Heart left ventricle (tissue), 16 donors: ENCODE measurements at regions not wholly inside any gene's neighbourhood (a gene's known extent, or its start where the extent isn't known, plus 50 kb on each side); places are given as distances from the start of the nearest gene placed in this dataset.
"Not testable (repeated sequence)": the region's sequence is repeated elsewhere in the genome, so short reads cannot be mapped to it uniquely, and the experiment has no call there.

Experiments used
- ATAC-seq, 4 donors: fragments of 200-7000 bp; cut with Tn5 transposase; one replicate each; pipeline ENCODE4 v1.9.1; 2020 to 2022; ENCODE audit warnings: moderate library complexity in 4 of 4, mild to moderate bottlenecking in 3 of 4, moderate number of reproducible peaks in 1 of 4
- DNase-seq, 5 donors: peaks; one replicate each; pipeline ENCODE4 v3.0.0-alpha.2; 2020
- H3K27ac ChIP-seq, 12 donors: fragments of 200-600 bp; sonication (generic) in 4 of 12; one replicate each; pipeline versions ENCODE4 v1.5.0 to v1.8.0; 2016 to 2022; ENCODE audit warnings: mild to moderate bottlenecking in 2 of 12
- H3K27me3 ChIP-seq, 9 donors: fragments of 200-600 bp; sonication (generic) in 2 of 9; one replicate each; pipeline versions ENCODE4 v1.5.1 to v1.8.0; 2016 to 2022; ENCODE audit warnings: mild to moderate bottlenecking in 3 of 9
- H3K36me3 ChIP-seq, 9 donors: fragments of 200-600 bp; sonication (generic) in 2 of 9; one replicate each; pipeline versions ENCODE4 v1.5.0 to v1.8.0; 2018 to 2022; ENCODE audit warnings: mild to moderate bottlenecking in 2 of 9
- H3K4me1 ChIP-seq, 12 donors: fragments of 200-600 bp; sonication (generic) in 4 of 12; one replicate each; pipeline versions ENCODE4 v1.5.0 to v1.8.0; 2016 to 2022; ENCODE audit warnings: mild to moderate bottlenecking in 3 of 12
- H3K4me3 ChIP-seq, 12 donors: fragments of 200-600 bp; sonication (generic) in 4 of 12; one replicate each; pipeline versions ENCODE4 v1.5.0 to v1.8.0; 2017 to 2022; ENCODE audit warnings: mild to moderate bottlenecking in 9 of 12, moderate library complexity in 4 of 12
- H3K9me3 ChIP-seq, 12 donors: fragments of 200-600 bp; sonication (generic) in 4 of 12; one replicate each; pipeline versions ENCODE4 v1.5.0 to v1.8.0; 2016 to 2022; ENCODE audit warnings: mild to moderate bottlenecking in 1 of 12
- CTCF ChIP-seq, 12 donors: fragments of 200-600 bp; sonication (generic) in 4 of 12; IDR thresholded peaks; one replicate each; pipeline versions ENCODE4 v1.5.0 to v1.8.0; 2018 to 2022; ENCODE audit warnings: antibody characterized with exemption in 12 of 12, mild to moderate bottlenecking in 5 of 12
- POLR2A ChIP-seq, 2 donors: fragments of 450-650 bp; IDR thresholded peaks; one replicate each; pipeline ENCODE4 v1.6.1; 2017; ENCODE audit warnings: antibody characterized with exemption in 2 of 2, mild to moderate bottlenecking in 2 of 2, moderate library complexity in 2 of 2
- WGBS, 4 donors: extraction: QIAGEN DNeasy Blood & Tissue Kit in 2 of 4; methylation state at CpG; one replicate each; pipeline versions ENCODE4 v1.1.5 to v1.1.7; 2013 to 2018; 5-methylcytosine and 5-hydroxymethylcytosine counted together
- intact Hi-C, 10 donors: fragments of 100-400 bp; cut with DNase I; formaldehyde crosslinking; loops; one replicate each; pipeline versions ENCODE4 v1.11.1 to v1.14.2; 2022
- donor health status: ischemic (EF 13 %, LVEDD 7.1; RV severe dilation, severe dysfunction).
- donor health status: healthy with polysubstance abuse.
- donor health status: DM: no; HTN: yes; CAD: no.
- donor health status: DM: no; HTN: no; CAD: no.
- donor health status: ischemic (EF 25% LVEDD 6.9; RV normal size, moderate dysfunction).
- donor health status: ischemic (EF 25% LVEDD 5.7; RV mildly dilated, moderate dysfunction).
- donor health status: healthy.
- donor health status: DM: yes; HTN: yes; CAD: no.
- donor health status: ischemic (EF 35%, LVEDD 5.7; RV mildly dilated, moderate dysfunction).
- donor health status: nonischemic (EF 11% LVEDD 7.7; RV severe dilation, severe dysfunction).
- donor health status: DM: yes; HTN: yes; CAD: no.
- donor health status: PGD.
- donor health status: ischemic (EF 29% LVEDD 5.4; RV normal size, mild dysfunction).
- donor health status: nonischemic (EF 23%, LVEDD 6.1; RV moderate dilation, normal function).

- H3K27ac ChIP-seq, result no peak overlapping the region
- WGBS, 4 donors, result 65 to 73% (median 70%) methylated on average over 10 of the region's 10 CpGs
- intact Hi-C loops, result no loop called here
- H3K4me1 ChIP-seq, result no peaks in the 10 kb centered on the region
- DNase-seq, result no peak
- H3K36me3 ChIP-seq, result no peaks in the 10 kb centered on the region
- H3K4me3 ChIP-seq, result no peak overlapping the region
- ATAC-seq, result no peak
- no peaks in the 10 kb centered on the region for H3K9me3 ChIP-seq
- TF ChIP-seq POLR2A (IDR thresholded peaks at IDR 0.05), result no peak
- TF ChIP-seq CTCF (IDR thresholded peaks at IDR 0.05), result no peak
- H3K27me3 ChIP-seq, result no peaks in the 10 kb centered on the region
These were observed 104.4 kb downstream of the SINHCAF start for GRCh38 chr12:31221551-31221945.

- 83 to 87% (median 86%) methylated on average over 7 to 8 of the region's 8 CpGs for WGBS, 4 donors
- Histone ChIP-seq H3K4me3 (no peak overlapping the region), H3K27ac (no peak overlapping the region), H3K4me1 (no peaks in the 10 kb centered on the region), H3K36me3 (no peaks in the 10 kb centered on the region), H3K9me3 (no peaks in the 10 kb centered on the region), H3K27me3 (no peaks in the 10 kb centered on the region)
- DNase-seq (no peak), ATAC-seq (no peak)
- intact Hi-C loops, result no loop called here
- TF ChIP-seq POLR2A (IDR thresholded peaks at IDR 0.05) (no peak), CTCF (IDR thresholded peaks at IDR 0.05) (no peak)
These were observed 103.2 kb downstream of the SINHCAF start for GRCh38 chr12:31222620-31223222.

GRCh38 chr12:31223640-31224039 lies 102.3 kb downstream of the SINHCAF start:
- 27 to 50% (median 43%) methylated on average over 1 of the region's 1 CpG for WGBS, 4 donors
- intact Hi-C loops, H3K4me1 ChIP-seq: not testable (repeated sequence)

GRCh38 chr12:31224768-31225448 lies 101.0 kb downstream of the SINHCAF start:
- ATAC-seq (no peak), DNase-seq (no peak)
- intact Hi-C loops, result no loop called here
- peaks cover 0 to 8% (median 0%) of the 10 kb centered on the region in 12 donors for H3K4me1 ChIP-seq
- no peak overlapping the region for H3K27ac ChIP-seq
- H3K36me3 ChIP-seq, result no peaks in the 10 kb centered on the region
- TF ChIP-seq CTCF (IDR thresholded peaks at IDR 0.05) (no peak), POLR2A (IDR thresholded peaks at IDR 0.05) (no peak)
- no peaks in the 10 kb centered on the region for H3K9me3 ChIP-seq
- H3K4me3 ChIP-seq, result no peak overlapping the region
- no peaks in the 10 kb centered on the region for H3K27me3 ChIP-seq
- 44 to 63% (median 51%) methylated on average over 5 to 6 of the region's 6 CpGs for WGBS, 4 donors

More at GRCh38 chr12:31223640-31224039, 102.3 kb downstream of the SINHCAF start:
- not testable (repeated sequence) for H3K9me3 ChIP-seq, DNase-seq, H3K27ac ChIP-seq, H3K36me3 ChIP-seq, H3K4me3 ChIP-seq, H3K27me3 ChIP-seq, ATAC-seq
